HG03175 (cell line): ENCODE measurements at regions not wholly inside any gene's neighbourhood (a gene's known extent, or its start where the extent isn't known, plus 50 kb on each side); places are given as distances from the start of the nearest gene placed in this dataset.
"Not testable (repeated sequence)": the region's sequence is repeated elsewhere in the genome, so short reads cannot be mapped to it uniquely, and the experiment has no call there.

Experiments
- ATAC-seq: cut with Tn5 transposase; IDR thresholded peaks from one replicate; pipeline ENCODE4 v1.9.1; 2021; ENCODE audit warnings: mild to moderate bottlenecking, moderate library complexity; ENCODE audit not compliant: unreplicated experiment

DNA sequence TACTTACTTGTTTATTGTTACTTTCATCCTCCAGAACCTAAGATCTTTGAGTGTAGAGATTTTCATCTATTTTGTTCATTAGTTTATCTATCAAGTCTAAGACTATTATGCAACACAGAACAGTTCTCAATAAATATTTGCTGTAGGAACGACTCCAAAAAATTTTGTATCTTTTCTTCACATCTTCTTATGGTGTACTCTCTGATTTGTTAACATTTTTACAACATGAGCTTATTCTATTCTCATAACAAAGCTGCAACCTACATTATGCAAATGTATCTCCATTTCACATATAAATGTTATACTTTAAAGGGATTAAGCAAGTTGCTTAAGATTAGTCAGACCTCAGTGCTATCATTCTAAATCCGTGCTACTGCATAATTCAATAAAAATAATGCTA lies 514.2 kb upstream of the ZP4 start:
- ATAC-seq, result no peak

- no peak for ATAC-seq
These were observed 513.8 kb upstream of the ZP4 start for GRCh38 chr1:238404481-238404880.

DNA sequence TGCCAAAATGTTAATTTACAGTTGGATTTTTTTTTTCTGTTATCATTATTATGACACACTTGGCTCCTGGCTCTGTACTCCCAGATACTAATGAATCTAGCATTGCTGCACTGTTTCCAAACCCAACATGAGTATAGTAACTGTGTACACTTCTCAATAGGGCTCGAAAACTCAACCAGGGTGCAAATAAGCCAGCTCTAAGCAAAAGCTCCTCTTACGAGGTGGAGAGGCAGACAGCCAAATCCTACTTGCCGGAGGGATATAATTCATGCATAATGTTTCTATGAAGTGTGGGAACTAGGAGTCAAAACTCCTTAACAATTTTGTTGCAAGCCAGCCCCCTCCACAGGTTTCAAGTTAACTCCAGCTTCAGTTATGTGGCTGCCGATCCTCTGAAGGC lies 510.4 kb upstream of the ZP4 start:
- ATAC-seq, result no peak

DNA sequence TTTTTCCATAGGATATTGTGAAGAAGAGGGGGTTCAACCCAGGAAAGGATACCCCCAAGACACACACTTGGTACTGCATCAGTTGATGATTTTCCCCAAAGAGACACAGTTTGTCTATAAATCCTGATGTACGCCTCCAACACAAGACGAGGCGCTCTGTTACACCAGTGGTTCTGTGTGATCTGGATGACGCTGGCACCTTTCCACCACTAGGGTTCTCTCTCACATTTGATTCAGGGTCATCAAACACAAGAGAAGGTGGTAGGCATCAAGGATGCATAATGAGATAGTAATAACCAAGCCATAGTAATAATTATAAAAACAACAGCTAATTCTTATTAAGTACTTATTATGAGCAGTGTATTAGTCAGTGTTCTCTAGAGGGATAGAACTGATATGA lies 508.8 kb upstream of the ZP4 start:
- no peak for ATAC-seq

DNA sequence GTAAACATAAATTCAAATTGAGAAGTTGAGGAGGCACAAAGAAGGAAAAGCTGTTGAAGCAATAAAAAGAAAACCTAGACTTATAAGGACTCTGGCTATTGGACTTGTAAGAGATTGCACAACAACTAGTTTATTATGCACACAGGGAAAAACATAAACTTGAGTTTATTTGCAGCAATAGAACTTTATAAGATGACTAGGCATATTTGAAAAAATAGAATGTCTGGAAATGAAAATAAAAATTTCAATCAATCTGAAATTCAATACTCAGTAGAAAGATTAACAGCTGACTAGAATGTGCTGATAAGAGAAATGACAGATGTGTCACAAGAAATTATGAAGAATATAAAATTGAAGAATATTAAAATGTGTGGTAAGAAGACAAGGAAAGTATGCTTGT lies 505.4 kb upstream of the ZP4 start:
- ATAC-seq, result no peak

- ATAC-seq, result no peak
These were observed 493.7 kb upstream of the ZP4 start for GRCh38 chr1:238384381-238384780.

DNA sequence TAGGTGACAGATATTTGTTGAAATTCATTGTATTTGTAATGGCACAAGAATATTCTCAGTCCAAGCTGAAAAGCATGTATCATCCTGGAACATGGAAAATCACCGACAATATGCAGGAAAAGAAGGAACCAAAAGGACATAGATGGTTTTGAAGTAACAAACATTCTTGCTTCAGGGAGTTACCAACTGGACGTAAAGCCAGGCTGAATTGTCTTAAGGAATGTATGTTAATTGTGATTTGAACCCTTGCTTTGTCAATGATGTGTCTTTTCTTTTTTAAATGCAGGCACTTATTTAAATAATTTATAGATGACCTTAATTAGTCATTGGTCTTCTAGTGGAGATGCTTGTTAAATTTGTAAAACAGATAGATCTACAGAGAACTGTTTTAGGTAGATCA lies 489.4 kb upstream of the ZP4 start:
- ATAC-seq, result no peak

- ATAC-seq, result not testable (repeated sequence)
These were observed 488.7 kb upstream of the ZP4 start for GRCh38 chr1:238379446-238379845.

DNA sequence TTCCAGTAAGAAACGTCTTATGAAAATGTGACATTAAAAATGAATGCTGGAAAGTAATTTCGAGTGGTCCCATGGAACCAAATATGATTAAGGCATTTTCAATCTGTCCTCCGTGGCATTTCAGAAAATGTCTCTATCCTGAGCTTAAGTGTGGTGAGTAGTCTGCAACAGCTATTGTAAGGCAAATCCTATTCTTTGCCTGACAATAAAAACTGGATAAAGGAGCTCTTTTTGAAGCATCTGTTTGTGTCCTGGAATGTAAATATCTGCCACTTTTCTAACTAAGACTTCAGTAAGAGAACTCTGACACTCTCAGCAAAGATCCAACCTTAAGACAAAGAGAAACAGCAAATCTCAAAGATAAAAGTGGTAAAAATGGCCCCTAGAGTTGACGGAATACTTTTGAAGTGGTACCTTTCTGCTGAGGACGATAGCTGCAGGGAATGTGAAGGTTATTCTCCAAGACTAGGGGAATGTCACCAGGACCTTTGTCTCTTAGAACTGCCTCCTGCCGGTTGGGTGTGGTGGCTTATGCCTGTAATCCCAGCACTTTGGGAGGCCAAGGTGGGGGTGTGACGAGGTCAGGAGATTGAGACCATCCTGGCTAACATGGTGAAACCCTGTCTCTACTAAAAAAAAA lies 486.7 kb upstream of the ZP4 start:
- ATAC-seq, result no peak

GRCh38 chr1:238370599-238370998 lies 479.9 kb upstream of the ZP4 start:
- no peak for ATAC-seq

DNA sequence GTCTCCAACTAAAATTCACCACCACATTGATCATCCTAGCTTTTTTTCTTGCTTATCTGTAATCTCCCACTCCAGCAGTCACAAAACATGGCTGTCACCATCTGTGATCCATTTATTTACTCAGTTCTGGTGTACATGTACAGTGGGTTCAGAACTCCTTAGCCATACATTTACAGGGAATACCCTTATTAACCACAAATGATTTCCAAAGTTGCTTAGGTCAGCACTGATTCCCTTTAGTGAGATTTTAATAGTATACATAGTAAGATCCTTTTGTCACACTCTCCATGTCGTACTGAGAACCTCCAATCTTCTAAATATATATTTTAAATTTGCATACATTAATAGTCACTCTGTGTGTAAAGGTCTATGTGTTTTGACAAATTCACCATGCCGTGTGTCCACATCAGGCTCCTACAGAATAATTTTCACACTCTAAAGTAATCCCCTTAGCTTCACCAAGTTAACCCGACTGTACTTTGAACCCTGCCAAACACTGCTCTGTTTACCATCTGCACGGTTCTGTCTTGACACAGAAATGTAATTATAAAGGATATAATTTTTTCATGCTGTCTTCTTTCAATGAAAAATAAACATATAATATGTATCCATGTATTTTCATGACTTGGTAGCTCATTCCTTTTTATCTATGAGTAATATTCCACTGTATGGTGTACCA lies 473.6 kb upstream of the ZP4 start:
- no peak for ATAC-seq

DNA sequence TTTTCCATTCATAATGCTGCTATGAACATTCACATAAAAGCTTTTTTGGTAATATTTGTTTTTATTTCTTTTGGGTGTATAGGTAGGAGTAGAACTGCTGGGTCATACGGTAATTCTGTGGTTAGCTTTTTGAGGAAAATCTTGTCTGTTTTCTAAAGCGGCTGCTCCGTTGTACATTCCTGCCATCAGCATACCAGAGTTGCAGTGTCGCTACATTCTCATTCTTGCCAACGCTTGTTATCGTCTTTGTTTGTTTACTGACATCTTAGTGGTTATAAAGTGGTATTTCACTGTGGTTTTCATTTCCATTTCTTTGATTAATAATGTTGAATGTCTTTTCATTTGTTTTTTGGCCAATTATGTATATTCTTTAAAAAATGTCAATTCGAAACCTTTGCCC lies 469.8 kb upstream of the ZP4 start:
- ATAC-seq, result no peak

GRCh38 chr1:238350471-238350870 lies 459.7 kb upstream of the ZP4 start:
- ATAC-seq, result no peak

DNA sequence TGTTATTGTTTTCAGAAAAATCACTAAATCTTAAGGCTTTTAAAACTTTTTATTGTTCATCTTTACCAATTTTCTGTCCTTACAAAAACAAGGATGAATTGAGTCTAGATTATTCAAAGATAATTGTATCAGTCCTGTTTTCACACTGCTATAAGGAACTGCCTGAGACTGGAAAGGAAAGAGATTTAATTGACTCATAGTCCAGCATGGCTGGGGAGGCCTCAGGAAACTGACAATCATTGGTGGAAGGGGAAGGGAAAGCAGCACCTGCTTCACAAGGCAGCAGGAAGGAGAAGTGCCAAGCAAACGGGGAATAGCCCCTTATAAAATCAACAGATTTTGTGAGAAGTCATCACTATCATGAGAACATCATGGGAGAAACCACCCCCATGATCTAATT lies 455.6 kb upstream of the ZP4 start:
- no peak for ATAC-seq

GRCh38 chr1:238345837-238346236 lies 455.1 kb upstream of the ZP4 start:
- no peak for ATAC-seq

GRCh38 chr1:238343852-238344251 lies 453.1 kb upstream of the ZP4 start:
- ATAC-seq, result no peak

DNA sequence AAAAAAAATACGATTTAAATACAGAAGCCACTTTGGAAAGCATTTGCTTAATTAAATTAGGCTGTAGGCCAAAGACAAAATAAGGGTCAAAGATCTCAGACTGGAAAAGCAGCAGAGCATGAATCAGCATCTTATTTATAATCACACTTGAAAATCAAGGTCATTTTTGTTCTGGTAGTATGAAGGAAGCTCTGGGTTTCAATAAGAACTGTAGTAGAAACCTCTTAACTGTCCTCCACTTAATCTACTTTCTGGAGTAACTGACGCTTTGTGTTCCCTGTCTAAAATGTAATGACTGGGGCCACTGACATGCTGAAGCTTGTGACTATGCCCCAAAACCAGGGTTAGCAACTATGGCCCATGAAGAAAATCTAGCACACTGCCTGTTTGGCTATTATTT lies 450.7 kb upstream of the ZP4 start:
- ATAC-seq, result no peak

GRCh38 chr1:238340989-238341388 lies 450.3 kb upstream of the ZP4 start:
- ATAC-seq, result no peak

DNA sequence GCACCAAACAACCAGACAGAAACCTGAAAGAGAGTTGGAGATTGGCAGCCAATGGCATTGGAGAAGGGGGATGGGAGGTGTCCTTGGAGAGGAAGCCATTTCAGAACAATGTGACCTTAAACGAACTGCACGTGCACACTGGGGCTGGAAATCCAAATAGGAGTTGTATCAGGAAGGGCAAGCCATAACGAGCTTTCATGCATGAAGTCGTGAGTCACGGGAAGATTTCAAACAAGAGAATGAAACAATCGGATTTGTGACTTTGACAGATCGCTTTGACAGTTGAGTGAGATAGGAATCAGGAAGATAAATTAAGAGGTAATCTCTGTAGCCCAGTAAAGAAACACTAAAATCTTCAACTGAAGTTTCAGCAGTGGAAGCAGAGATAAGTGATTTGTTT lies 445.8 kb upstream of the ZP4 start:
- ATAC-seq, result no peak

- no peak for ATAC-seq
These were observed 443.4 kb upstream of the ZP4 start for GRCh38 chr1:238334170-238334569.

DNA sequence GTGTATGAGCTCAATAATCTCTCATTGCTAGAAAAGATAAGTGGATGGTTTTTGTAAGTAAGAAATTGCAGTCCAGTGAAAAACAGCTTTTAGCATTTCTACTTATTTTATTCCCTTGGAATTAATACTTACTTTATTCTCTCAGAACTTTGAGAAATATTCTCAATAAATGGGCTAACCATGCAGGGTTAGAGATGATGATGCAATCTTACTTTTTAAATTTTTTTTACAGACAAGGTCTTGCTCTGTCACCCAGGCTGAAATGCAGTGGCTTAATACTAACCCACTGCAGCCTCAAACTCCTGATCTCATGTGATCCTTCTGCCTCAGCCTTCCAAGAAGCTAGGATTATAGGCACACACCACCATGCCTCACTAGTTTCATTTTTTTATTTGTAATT lies 440.8 kb upstream of the ZP4 start:
- ATAC-seq, result no peak

DNA sequence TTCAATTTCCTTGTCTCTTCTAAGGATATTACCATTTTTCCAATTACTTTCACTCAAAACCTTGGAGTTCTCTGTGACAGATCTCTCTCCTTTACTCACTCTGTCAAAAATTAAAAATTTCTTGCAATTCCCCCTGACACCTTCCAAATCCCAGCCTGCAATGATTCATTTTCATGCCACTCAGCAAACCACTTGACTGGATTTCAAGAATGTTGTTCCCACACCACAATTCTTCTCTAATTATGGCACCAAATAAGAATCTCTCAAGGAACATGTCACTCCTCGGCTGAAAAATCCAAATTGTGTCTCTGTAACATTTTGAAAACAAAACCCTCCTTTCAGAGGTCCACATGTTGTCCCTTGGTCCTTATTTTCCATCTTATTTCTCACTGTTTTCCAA lies 438.9 kb upstream of the ZP4 start:
- no peak for ATAC-seq

DNA sequence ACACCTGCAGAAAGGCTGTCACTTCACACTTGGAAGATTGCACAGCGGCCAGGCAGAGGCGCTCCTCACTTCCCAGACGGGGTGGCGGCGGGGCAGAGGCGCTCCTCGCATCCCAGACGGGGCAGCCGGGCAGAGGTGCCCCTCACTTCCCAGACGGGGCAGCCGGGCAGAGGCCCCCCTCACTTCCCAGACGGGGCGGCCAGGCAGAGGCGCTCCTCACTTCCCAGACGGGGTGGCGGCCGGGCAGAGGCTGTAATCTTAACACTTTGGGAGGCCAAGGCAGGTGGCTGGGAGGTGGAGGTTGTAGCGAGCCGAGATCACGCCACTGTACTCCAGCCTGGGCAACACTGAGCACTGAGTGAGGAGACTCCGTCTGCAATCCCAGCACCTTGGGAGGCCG lies 436.3 kb upstream of the ZP4 start:
- not testable (repeated sequence) for ATAC-seq
